Activated CD8-positive, alpha-beta T cell treated with anti-CD3 and anti-CD28 coated beads, Interleukin-2, amount 10 ng/mL, durations not matched to agents 7 days and 5 days (primary cell): ENCODE measurements at regions not wholly inside any gene's neighbourhood (a gene's known extent, or its start where the extent isn't known, plus 50 kb on each side); places are given as distances from the start of the nearest gene placed in this dataset.

Experiments
- ATAC-seq: fragments of 150-1000 bp; cut with Tn5 transposase; one replicate; pipeline ENCODE4 v1.10.0; 2021; ENCODE audit warnings: moderate library complexity
- CTCF ChIA-PET: fragments of 350-600 bp; sonication (Branson Sonifier 250); formaldehyde crosslinking; loops from one replicate; lab custom pipeline; 2021; ENCODE audit warnings: antibody characterized with exemption; lab: Charles Lee
- POLR2A ChIA-PET: fragments of 350-600 bp; sonication (Branson Sonifier 250); formaldehyde crosslinking; loops from one replicate; lab custom pipeline; 2021; ENCODE audit warnings: antibody characterized with exemption; lab: Charles Lee
- DNase-seq: peaks from one replicate; pipeline ENCODE4 v3.0.0-alpha.2; 2020
- H3K27ac Mint-ChIP-seq: one replicate; pipeline ENCODE4 v1.8.0; 2021; ENCODE audit warnings: mild to moderate bottlenecking, mixed read lengths
- H3K27me3 Mint-ChIP-seq: one replicate; pipeline ENCODE4 v1.8.0; 2021; ENCODE audit warnings: low read depth, mixed read lengths
- H3K36me3 Mint-ChIP-seq: one replicate; pipeline ENCODE4 v1.8.0; 2021; ENCODE audit warnings: low read depth, mixed read lengths
- H3K4me1 Mint-ChIP-seq: one replicate; pipeline ENCODE4 v1.8.0; 2021; ENCODE audit warnings: low read depth, mixed read lengths
- H3K4me3 Mint-ChIP-seq: one replicate; pipeline ENCODE4 v1.8.0; 2021; ENCODE audit warnings: mild to moderate bottlenecking, mixed read lengths
- H3K9me3 Mint-ChIP-seq: one replicate; pipeline ENCODE4 v1.8.0; 2022; ENCODE audit warnings: mixed read lengths; ENCODE audit not compliant: insufficient read depth

DNA sequence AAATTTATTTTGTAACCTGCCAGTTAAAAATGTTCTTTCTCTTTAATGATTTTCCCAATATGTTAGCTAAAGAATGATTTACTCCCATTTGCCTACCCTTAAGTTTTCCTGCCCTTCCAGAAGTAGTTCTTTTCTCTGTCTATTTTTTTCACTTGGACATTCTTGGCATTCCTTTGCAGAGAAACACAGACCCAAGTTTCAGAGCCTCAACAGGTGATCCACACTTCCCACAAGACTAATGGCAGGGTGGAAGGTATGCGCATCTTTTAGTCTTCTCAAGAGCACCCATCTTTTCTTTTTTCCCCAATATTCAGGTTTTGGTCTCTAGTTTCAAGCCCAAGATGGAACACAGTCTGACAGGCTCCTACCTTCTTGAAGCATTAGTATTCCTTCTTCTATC, 420.7 kb downstream of the ADAMTS20 start:
- no peak overlapping the region for H3K27ac Mint-ChIP-seq
- no peak overlapping the region for H3K4me3 Mint-ChIP-seq
- no peaks in the 10 kb centered on the region for H3K27me3 Mint-ChIP-seq
- POLR2A ChIA-PET = no interaction called here
- CTCF ChIA-PET = no interaction called here
- ATAC-seq (no peak), DNase-seq (no peak)
- no peaks in the 10 kb centered on the region for H3K4me1 Mint-ChIP-seq
- H3K9me3 Mint-ChIP-seq = no peaks in the 10 kb centered on the region
- H3K36me3 Mint-ChIP-seq = no peaks in the 10 kb centered on the region

DNA sequence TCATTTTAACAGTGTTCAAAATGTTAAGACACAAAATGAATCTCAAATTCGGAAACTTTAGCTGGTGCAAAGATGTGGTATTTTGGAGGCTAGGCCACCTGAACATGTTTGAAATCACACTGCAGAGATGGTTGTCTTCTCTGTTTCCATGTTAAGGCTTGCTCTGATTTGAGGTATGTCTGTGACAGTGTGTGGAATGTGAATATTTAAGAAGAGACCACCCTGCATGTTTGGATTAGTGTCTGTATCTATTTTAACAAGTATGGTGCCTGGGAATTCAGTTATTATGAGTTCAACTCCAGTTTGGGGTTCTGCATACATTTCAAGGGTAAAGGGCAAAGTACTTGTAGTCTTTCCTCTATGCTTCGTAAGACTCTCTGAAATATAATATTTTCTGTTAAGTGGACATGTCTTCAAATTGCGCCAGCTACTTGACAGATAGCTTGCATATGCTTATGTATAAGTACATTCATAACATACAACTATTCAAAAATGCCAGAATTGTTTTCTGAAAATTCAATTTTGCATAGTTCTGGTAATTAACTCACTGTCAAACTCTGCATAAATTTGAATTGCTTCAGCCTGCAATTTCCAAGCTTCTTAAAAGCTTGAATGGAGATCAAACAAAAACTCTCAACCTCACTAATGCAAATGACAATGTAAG, 424.0 kb downstream of the ADAMTS20 start:
- ChIA-PET POLR2A (no interaction called here), CTCF (no interaction called here)
- no peak for ATAC-seq
- Mint-ChIP-seq H3K36me3 (no peaks in the 10 kb centered on the region), H3K27ac (no peak overlapping the region), H3K9me3 (no peaks in the 10 kb centered on the region), H3K27me3 (no peaks in the 10 kb centered on the region), H3K4me3 (no peak overlapping the region), H3K4me1 (no peaks in the 10 kb centered on the region)
- no peak for DNase-seq

DNA sequence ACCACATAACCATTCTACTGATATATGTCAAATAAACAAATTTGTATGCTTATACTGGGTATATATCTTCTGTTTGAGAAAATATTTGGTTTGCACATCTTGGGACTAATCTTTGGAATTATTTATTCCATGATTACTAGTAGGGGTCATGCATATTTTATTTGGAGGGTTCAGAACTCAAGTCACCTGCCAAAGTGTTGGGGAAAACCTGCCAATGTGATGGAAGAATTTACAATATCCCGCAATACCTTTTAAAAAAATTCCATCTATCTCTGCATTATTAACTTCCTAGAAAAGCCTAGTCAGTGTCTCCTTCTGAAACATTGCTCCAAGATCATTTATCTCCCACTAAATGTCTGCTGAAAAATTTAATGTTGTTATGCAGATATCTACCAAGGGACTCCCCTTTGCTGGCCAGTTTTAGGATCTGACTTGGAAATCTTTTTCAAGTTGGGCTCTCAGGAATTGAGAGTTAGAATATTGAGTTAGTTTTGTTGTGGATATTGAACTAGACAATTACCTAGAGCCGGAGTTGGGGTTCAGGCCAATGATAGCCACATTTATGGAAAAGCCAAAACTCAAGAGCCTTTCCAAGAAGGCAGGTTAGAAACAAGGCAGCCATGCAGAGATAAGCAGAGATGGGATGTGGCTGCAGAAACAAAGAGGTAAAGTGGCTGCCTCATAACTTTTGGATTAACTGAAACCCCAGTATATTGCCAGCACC, 425.2 kb downstream of the ADAMTS20 start:
- Mint-ChIP-seq H3K36me3 (no peaks in the 10 kb centered on the region), H3K27me3 (no peaks in the 10 kb centered on the region), H3K27ac (no peak overlapping the region), H3K4me3 (no peak overlapping the region), H3K9me3 (no peaks in the 10 kb centered on the region), H3K4me1 (no peaks in the 10 kb centered on the region)
- ATAC-seq = no peak
- POLR2A ChIA-PET = no interaction called here
- CTCF ChIA-PET = no interaction called here
- no peak for DNase-seq

DNA sequence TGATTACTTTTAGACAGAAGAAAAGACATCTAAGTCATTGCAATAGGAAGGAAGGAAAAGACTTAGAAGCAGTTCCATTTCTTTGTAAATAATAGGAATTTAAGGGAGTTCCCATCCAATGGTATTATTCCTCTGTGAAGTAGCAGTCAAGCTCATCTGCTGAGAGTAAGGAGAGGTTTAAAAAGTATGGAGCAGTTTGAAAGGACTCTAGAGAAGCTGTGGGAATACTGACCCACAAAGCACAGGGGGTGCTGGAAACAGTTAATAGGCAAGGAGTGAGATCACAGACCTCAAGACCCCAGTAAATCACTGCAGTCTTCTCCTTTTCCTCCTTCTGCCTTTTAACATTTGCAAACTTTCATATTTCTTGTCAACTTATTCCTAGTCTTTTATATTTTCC, 428.5 kb downstream of the ADAMTS20 start:
- ATAC-seq (no peak), DNase-seq (no peak)
- Mint-ChIP-seq H3K4me1 (no peaks in the 10 kb centered on the region), H3K27me3 (no peaks in the 10 kb centered on the region), H3K9me3 (no peaks in the 10 kb centered on the region), H3K36me3 (no peaks in the 10 kb centered on the region), H3K4me3 (no peak overlapping the region), H3K27ac (no peak overlapping the region)
- ChIA-PET POLR2A (no interaction called here), CTCF (no interaction called here)

DNA sequence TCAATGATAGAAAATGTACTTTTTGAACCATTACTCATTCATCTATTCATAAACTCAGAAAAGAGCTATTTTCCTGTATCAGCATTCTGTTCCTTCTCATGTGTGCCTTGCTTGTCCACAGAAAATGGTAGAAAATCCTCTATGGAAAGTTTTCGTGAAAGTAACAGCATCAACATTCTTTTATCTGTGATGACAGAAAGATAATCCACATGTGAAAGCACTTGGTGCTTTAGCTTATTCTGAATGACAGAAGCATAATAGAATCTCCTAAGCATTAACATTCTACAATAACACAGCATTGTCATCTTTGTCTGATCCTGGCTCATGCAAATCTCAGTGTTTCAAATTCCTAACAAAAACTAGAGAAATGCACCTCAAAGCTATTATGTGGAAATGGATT, 431.9 kb downstream of the ADAMTS20 start:
- CTCF ChIA-PET = no interaction called here
- Mint-ChIP-seq H3K9me3 (no peaks in the 10 kb centered on the region), H3K36me3 (no peaks in the 10 kb centered on the region), H3K27ac (no peak overlapping the region), H3K4me3 (no peak overlapping the region), H3K4me1 (no peaks in the 10 kb centered on the region), H3K27me3 (no peaks in the 10 kb centered on the region)
- POLR2A ChIA-PET = no interaction called here
- ATAC-seq (no peak), DNase-seq (no peak)

DNA sequence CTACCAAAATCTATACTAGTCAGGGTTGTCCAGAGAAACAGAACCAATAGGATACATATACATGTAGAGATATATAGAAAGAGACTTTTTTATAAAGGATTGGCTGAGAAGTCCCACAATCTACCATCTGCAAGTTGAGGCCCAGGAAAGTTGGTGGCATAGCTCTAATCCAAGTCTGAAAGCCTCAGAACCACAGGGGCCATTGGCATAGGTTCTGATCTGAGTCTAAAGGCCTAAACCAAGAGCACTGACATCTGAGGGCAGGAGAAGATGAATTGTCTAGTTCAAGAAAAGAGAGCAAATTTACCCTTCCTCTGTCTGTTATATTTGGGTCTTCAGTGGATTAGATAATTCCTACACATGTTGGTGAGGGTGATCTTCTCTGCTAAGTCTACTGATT, 433.1 kb downstream of the ADAMTS20 start:
- H3K36me3 Mint-ChIP-seq = no peaks in the 10 kb centered on the region
- CTCF ChIA-PET = no interaction called here
- no peaks in the 10 kb centered on the region for H3K4me1 Mint-ChIP-seq
- H3K27me3 Mint-ChIP-seq = no peaks in the 10 kb centered on the region
- POLR2A ChIA-PET = no interaction called here
- H3K9me3 Mint-ChIP-seq = no peaks in the 10 kb centered on the region
- DNase-seq (no peak), ATAC-seq (no peak)
- H3K27ac Mint-ChIP-seq = no peak overlapping the region
- H3K4me3 Mint-ChIP-seq = no peak overlapping the region

DNA sequence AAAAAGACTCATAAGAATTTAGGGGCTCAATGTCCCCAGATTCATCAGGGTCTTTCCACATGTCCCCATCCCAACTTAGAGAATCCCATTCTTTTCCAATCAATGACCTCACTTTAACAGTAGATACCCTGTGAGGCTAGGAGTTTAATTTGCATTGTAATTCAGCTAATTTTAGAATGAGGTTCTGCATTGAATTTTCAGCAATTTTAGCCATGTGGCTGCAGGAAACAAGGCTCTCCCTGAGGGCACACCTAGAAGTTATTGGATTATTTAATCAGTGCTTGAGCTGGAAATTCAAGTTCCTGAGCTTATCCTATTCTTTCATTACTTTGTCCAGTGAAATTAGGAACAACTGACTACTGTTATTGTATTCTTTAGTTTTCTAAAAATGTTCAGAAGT, 433.8 kb downstream of the ADAMTS20 start:
- Mint-ChIP-seq H3K9me3 (no peaks in the 10 kb centered on the region), H3K27ac (no peak overlapping the region), H3K27me3 (no peaks in the 10 kb centered on the region), H3K4me3 (no peak overlapping the region), H3K4me1 (no peaks in the 10 kb centered on the region), H3K36me3 (no peaks in the 10 kb centered on the region)
- CTCF ChIA-PET = no interaction called here
- no peak for DNase-seq
- POLR2A ChIA-PET = no interaction called here
- ATAC-seq = no peak

DNA sequence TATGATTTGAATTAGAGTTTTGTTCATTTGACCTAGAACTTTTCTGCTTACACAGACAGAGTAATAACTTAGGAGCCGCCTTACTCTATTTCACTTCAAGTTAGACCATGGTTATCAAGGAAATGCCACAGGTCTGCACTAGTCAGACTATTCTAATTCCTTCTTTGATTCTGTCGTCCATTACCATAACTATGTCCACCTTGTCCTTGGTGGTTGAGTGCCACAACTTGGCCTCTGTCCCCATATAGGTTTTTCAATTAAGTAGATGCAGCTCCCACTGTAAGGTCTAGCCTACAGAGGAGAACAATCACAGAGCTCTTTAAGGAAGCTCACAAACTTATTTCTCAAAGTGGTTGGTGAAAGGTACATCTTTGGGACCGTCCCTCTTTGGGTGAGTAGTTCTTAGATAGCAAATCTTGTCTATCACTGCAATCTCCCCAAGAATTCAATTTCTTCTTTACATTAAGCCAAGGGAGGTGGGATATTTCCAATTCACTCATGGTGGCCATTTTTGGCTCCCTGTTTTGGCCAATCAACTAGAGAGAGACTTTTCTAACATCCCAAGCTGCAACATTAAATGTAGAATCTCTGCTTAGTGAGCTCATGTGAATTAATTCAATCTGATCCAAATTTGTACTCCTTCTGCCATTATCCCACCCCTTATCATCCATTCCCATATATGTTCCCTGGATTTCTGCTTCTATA, 434.6 kb downstream of the ADAMTS20 start:
- H3K27ac Mint-ChIP-seq = no peak overlapping the region
- no peak overlapping the region for H3K4me3 Mint-ChIP-seq
- POLR2A ChIA-PET = no interaction called here

DNA sequence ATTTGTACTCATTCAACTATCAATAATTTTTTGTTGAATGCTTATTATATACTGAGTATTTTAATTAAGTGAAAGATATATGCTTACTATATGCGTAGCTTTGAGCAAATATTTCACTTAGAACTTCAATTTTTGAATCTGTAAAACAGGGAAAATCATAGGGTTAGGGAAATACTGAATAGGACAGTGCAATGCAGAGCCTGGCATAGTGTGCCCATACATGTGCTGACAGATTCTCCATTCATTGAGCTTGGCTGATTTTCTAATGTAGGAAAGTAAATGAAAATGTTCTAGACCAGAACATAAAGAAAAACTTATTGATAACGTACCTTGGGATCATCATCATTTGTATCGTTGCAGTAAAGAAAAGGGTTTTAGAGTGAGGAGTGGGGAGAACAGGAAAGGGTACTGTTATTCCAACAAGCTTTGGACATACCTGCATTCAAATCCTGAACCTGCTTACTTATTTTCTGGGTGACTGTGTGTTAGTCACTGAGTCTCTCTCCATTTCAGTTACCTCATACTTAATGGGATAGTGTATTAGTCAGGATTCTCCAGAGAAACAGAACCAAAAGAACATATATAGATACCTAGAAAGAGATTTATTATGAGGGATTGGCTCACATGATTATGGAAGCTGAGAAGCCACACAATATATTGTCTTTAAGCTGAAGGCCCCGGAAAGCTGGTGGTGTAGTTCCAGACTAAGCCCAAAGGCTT, 436.4 kb downstream of the ADAMTS20 start:
- POLR2A ChIA-PET = no interaction called here
- DNase-seq = no peak
- ATAC-seq = no peak
- no peaks in the 10 kb centered on the region for H3K27me3 Mint-ChIP-seq
- H3K36me3 Mint-ChIP-seq = no peaks in the 10 kb centered on the region
- CTCF ChIA-PET = no interaction called here
- no peak overlapping the region for H3K4me3 Mint-ChIP-seq
- H3K9me3 Mint-ChIP-seq = no peaks in the 10 kb centered on the region
- H3K4me1 Mint-ChIP-seq = no peaks in the 10 kb centered on the region
- H3K27ac Mint-ChIP-seq = no peak overlapping the region

More for the DNA sequence above, 434.6 kb downstream of the ADAMTS20 start:
- ATAC-seq (no peak), DNase-seq (no peak)
- Mint-ChIP-seq H3K27me3 (no peaks in the 10 kb centered on the region), H3K9me3 (no peaks in the 10 kb centered on the region), H3K36me3 (no peaks in the 10 kb centered on the region), H3K4me1 (no peaks in the 10 kb centered on the region)
- CTCF ChIA-PET = no interaction called here

DNA sequence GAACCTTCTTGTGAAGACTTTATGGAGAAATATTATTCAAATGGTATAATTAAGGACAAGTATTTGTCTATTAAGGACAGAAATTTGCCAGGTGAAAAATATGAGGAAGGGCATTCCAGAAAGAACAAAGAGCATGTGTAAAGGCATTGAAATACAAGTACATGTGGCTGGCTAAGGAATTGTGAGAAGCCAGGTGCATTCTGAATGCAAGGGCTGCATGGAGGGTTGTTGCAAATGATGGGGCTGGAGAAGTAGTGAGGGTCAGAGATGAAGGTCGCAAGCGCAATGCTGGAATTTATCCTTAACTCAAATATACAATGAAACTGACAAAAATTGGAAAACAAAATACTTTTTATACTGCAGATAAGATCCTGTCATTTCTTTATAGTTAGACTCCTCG, 437.7 kb downstream of the ADAMTS20 start:
- ATAC-seq (no peak), DNase-seq (no peak)
- ChIA-PET CTCF (no interaction called here), POLR2A (no interaction called here)
- no peaks in the 10 kb centered on the region for H3K9me3 Mint-ChIP-seq
- H3K4me3 Mint-ChIP-seq = no peak overlapping the region
- no peak overlapping the region for H3K27ac Mint-ChIP-seq
- H3K27me3 Mint-ChIP-seq = no peaks in the 10 kb centered on the region
- no peaks in the 10 kb centered on the region for H3K36me3 Mint-ChIP-seq
- H3K4me1 Mint-ChIP-seq = no peaks in the 10 kb centered on the region

DNA sequence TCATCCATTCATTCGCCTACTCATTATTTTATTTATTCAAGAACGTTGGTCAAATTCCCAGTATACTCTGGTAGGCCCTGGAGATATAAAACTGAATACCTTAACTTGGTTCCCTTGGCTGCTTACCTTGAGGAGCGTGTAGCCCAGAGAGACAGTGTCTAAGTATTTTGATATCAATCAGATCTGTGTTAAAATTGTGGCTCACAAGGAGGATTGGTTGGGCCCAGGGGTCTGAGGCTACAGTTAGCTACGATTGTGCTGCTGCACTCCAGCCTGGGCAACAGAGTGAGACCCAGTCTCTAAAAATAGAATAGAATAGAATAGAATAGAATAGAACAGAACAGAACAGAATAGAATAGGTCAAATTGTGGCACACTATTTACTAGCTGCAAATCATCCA, 438.4 kb downstream of the ADAMTS20 start:
- Mint-ChIP-seq H3K36me3 (no peaks in the 10 kb centered on the region), H3K4me1 (no peaks in the 10 kb centered on the region), H3K27me3 (no peaks in the 10 kb centered on the region), H3K9me3 (no peaks in the 10 kb centered on the region), H3K4me3 (no peak overlapping the region), H3K27ac (no peak overlapping the region)
- DNase-seq (no peak), ATAC-seq (no peak)
- POLR2A ChIA-PET = no interaction called here
- CTCF ChIA-PET = no interaction called here

DNA sequence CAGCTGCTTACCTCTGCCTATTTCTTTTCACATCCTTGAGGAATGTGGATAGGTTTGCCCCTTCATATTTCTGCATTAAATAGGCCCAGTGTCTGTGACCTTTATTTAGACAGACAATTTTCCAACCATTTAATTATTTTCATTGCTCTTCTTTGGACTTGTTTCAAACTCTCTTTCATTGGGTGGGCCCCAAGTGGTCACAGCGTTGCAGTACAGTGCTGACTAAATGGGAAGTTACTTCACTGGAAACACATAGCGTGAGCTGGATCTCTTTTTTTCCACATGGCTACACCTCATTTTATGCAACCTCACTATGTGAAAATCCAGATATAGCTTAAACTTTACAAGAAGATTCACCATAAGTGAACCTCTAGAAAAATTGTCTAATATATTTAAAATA, 438.9 kb downstream of the ADAMTS20 start:
- Mint-ChIP-seq H3K36me3 (no peaks in the 10 kb centered on the region), H3K27me3 (no peaks in the 10 kb centered on the region), H3K4me3 (no peak overlapping the region), H3K9me3 (no peaks in the 10 kb centered on the region), H3K27ac (no peak overlapping the region), H3K4me1 (no peaks in the 10 kb centered on the region)
- ChIA-PET CTCF (no interaction called here), POLR2A (no interaction called here)
- DNase-seq = no peak
- ATAC-seq = no peak
